ENCODE measurements at regions not wholly inside any gene's neighbourhood (a gene's known extent, or its start where the extent isn't known, plus 50 kb on each side); places are given as distances from the start of the nearest gene placed in this dataset.

DNA sequence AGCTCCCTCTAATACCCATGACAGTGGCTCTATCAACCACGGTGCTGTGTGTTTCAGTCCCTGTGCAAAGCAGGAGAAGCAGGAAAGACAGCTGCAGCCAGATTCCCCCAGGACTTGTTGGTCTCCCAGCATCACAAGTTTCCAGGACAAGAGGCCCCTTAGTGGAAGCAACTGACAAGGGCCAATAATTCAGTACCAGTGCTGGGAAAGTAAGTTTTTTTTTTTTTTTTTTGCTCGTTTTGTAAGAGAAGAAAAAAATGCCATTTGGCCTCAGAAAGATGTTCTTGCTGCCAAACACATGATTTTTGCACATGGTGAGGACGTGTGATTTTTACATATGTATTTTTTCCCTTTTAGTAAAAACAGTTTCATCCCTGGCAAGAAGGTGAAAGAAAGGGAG, 284.2 kb upstream of the ZMIZ1 start:
- no peak for TF ChIP-seq SP1 (IDR thresholded peaks at IDR 0.05)
- TF ChIP-seq, protein P1, sequence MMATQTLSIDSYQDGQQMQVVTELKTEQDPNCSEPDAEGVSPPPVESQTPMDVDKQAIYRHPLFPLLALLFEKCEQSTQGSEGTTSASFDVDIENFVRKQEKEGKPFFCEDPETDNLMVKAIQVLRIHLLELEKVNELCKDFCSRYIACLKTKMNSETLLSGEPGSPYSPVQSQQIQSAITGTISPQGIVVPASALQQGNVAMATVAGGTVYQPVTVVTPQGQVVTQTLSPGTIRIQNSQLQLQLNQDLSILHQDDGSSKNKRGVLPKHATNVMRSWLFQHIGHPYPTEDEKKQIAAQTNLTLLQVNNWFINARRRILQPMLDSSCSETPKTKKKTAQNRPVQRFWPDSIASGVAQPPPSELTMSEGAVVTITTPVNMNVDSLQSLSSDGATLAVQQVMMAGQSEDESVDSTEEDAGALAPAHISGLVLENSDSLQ (IDR thresholded peaks at IDR 0.05), result no peak
- no peak for TF ChIP-seq TARDBP (IDR thresholded peaks at IDR 0.05)
- no peak for TF ChIP-seq ELF4 (IDR thresholded peaks at IDR 0.05)

All from HEK293T (cell line).